ENCODE measurements at regions not wholly inside any gene's neighbourhood (a gene's known extent, or its start where the extent isn't known, plus 50 kb on each side); places are given as distances from the start of the nearest gene placed in this dataset.

GRCh38 chr9:78393932-78394331 lies 97.0 kb downstream of the PSAT1 start:
- TF ChIP-seq RXRA (IDR thresholded peaks at IDR 0.05; ENCODE audit: insufficient read depth, low read depth, low read length) (no peak), CTCF (IDR thresholded peaks at IDR 0.05; ENCODE audit: control extremely low read depth in 1 of 3, insufficient read depth in 1 of 3, low read depth in 1 of 3, low read length in 3 of 3) (no peak), GABPA (IDR thresholded peaks at IDR 0.05; ENCODE audit: borderline replicate concordance, insufficient read depth, low read length) (no peak)
